GM12865 (cell line): ENCODE measurements at regions not wholly inside any gene's neighbourhood (a gene's known extent, or its start where the extent isn't known, plus 50 kb on each side); places are given as distances from the start of the nearest gene placed in this dataset.

Source experiments
- DNase-seq: peaks from one replicate; pipeline ENCODE4 v3.0.0; 2010; ENCODE audit warnings: low read depth
- H3K4me3 ChIP-seq: 2 replicates; pipeline ENCODE4 v1.5.1; 2011; ENCODE audit warnings: mild to moderate bottlenecking, low read depth, low read length, control low read depth
- CTCF ChIP-seq: IDR thresholded peaks from 2 replicates; pipeline ENCODE4 v1.5.1; 2011; ENCODE audit warnings: low read length, control low read depth, low read depth, inconsistent platforms; ENCODE audit not compliant: insufficient read depth; ENCODE audit errors: missing control alignments

- no peak for TF ChIP-seq CTCF
- no peak overlapping the region for H3K4me3 ChIP-seq
- peak; percentile 37 for DNase-seq
Measured at GRCh38 chr11:130637566-130637965, 189.1 kb downstream of the ADAMTS15 start.

DNA sequence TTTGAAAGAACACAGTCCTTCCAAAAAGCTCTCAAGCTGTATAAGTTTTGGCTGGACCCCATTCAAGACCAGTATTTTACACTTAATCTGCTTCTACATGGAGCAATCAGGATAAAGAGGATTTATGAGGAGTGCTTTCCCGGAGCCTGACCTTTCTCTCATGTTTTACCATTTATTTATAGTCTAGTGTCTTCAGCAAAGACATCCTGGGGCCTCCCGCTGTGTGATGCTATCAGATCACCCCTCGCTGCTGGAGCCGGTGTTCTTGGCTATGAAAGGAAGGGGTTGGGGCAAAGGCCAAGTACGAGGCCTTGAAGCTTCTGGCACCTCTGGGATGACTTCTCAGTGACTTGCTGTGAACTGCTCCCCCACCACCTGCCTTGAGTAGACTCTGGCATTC is 189.6 kb downstream of the ADAMTS15 start:
- no peak for TF ChIP-seq CTCF
- H3K4me3 ChIP-seq, result no peak overlapping the region
- DNase-seq, result no peak

- H3K4me3 ChIP-seq, result no peak overlapping the region
- no peak for DNase-seq
- TF ChIP-seq CTCF, result no peak
Measured at GRCh38 chr11:130638624-130639023, 190.2 kb downstream of the ADAMTS15 start.

DNA sequence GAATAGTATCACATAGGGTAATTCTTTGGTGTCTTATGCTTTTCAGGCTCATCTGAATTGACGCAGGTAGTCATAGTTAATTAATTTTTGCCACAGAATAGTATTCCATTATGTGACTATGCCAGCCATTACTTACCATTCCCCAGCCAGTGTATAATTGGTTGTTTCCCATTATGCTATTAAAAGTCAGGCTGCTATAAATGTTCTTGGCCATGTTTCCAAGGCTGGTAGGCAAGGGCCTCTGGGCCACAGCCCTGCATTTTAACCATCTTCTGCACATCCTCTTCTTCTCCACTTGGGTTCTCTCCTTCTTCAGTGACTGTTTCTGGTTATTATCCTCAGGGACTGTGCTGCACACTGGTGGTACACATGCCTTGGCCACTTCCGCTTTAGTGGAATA is 190.9 kb downstream of the ADAMTS15 start:
- no peak overlapping the region for H3K4me3 ChIP-seq
- no peak for DNase-seq
- TF ChIP-seq CTCF, result no peak

GRCh38 chr11:130640526-130640925 is 192.1 kb downstream of the ADAMTS15 start:
- no peak overlapping the region for H3K4me3 ChIP-seq
- DNase-seq, result no peak
- no peak for TF ChIP-seq CTCF

- no peak overlapping the region for H3K4me3 ChIP-seq
- DNase-seq, result no peak
- no peak for TF ChIP-seq CTCF
Measured at GRCh38 chr11:130641876-130642275, 193.4 kb downstream of the ADAMTS15 start.

- no peak overlapping the region for H3K4me3 ChIP-seq
- DNase-seq, result no peak
- no peak for TF ChIP-seq CTCF
Measured at GRCh38 chr11:130642994-130643393, 194.5 kb downstream of the ADAMTS15 start.
